Neural cell (in vitro differentiated cells): ENCODE measurements at regions not wholly inside any gene's neighbourhood (a gene's known extent, or its start where the extent isn't known, plus 50 kb on each side); places are given as distances from the start of the nearest gene placed in this dataset.

Source experiments
- H2AFZ ChIP-seq: fragments of 200-600, 300-800 bp; sonication (generic), shearing (Covaris generic); 2 replicates; pipeline ENCODE4 v1.6.0; 2014; ENCODE audit warnings: low read depth, mild to moderate bottlenecking, antibody characterized with exemption, low read length, moderate library complexity
- H3F3A ChIP-seq: fragments of 200-600 bp; shearing (Covaris generic); 2 replicates; pipeline ENCODE4 v1.6.1; 2016; ENCODE audit warnings: mild to moderate bottlenecking, moderate library complexity, mixed read lengths, antibody characterized with exemption, low read length; ENCODE audit not compliant: insufficient read depth, poor library complexity, severe bottlenecking
- H3K27ac ChIP-seq: fragments of 200-600, 300-800 bp; sonication (generic), shearing (Covaris generic); 2 replicates; pipeline ENCODE4 v1.5.1; 2014; ENCODE audit warnings: mild to moderate bottlenecking, low read length, moderate library complexity
- H3K27me3 ChIP-seq: fragments of 300-800, 200-600 bp; sonication (generic), shearing (Covaris generic); 2 replicates; pipeline ENCODE4 v1.6.0; 2014; ENCODE audit warnings: mild to moderate bottlenecking, low read depth, low read length, moderate library complexity; ENCODE audit not compliant: insufficient read depth
- H3K36me3 ChIP-seq: fragments of 300-800, 200-600 bp; sonication (generic), shearing (Covaris generic); 2 replicates; pipeline ENCODE4 v1.5.1; 2014; ENCODE audit warnings: mild to moderate bottlenecking, antibody characterized with exemption, low read length, moderate library complexity; ENCODE audit not compliant: insufficient read depth
- H3K4me2 ChIP-seq: fragments of 300-800, 200-600 bp; sonication (generic), shearing (Covaris generic); 2 replicates; pipeline ENCODE4 v1.6.0; 2014; ENCODE audit warnings: mild to moderate bottlenecking, low read length
- H3K4me3 ChIP-seq: fragments of 300-800, 200-600 bp; sonication (generic), shearing (Covaris generic); 2 replicates; pipeline ENCODE4 v1.5.1; 2014; ENCODE audit warnings: mild to moderate bottlenecking, low read length, moderate library complexity
- H3K79me2 ChIP-seq: fragments of 200-600 bp; shearing (Covaris generic); replicated peaks from 2 replicates; pipeline ENCODE4 v1.6.0; 2014; ENCODE audit warnings: mild to moderate bottlenecking, low read length, moderate library complexity; ENCODE audit not compliant: insufficient read depth
- H3K9ac ChIP-seq: fragments of 300-800, 200-600 bp; sonication (generic), shearing (Covaris generic); 2 replicates; pipeline ENCODE4 v1.6.1; 2016; ENCODE audit warnings: mild to moderate bottlenecking, low read length, mixed read lengths
- H3K9me2 ChIP-seq: fragments of 200-600 bp; shearing (Covaris generic); 2 replicates; pipeline ENCODE4 v1.6.1; 2016; ENCODE audit warnings: mild to moderate bottlenecking, low read length, mixed read lengths; ENCODE audit not compliant: insufficient read depth
- H3K9me3 ChIP-seq: fragments of 200-600, 300-800 bp; sonication (generic), shearing (Covaris generic); 2 replicates; pipeline ENCODE4 v1.6.1; 2016; ENCODE audit warnings: mild to moderate bottlenecking, mixed run types, low read length, moderate library complexity, mixed read lengths
- H4K20me1 ChIP-seq: fragments of 200-600 bp; shearing (Covaris generic); 2 replicates; pipeline ENCODE4 v1.6.1; 2016; ENCODE audit warnings: mild to moderate bottlenecking, mixed run types; ENCODE audit not compliant: insufficient read depth
- CTCF ChIP-seq: fragments of 450-650 bp; IDR thresholded peaks from 2 replicates; pipeline ENCODE4 v1.5.1; 2014; ENCODE audit warnings: antibody characterized with exemption, mild to moderate bottlenecking, moderate library complexity; ENCODE audit not compliant: poor library complexity, severe bottlenecking
- EP300 ChIP-seq: fragments of 450-650 bp; conservative IDR thresholded peaks from 2 replicates; pipeline ENCODE4 v1.6.1; 2014; ENCODE audit warnings: antibody characterized with exemption, mild to moderate bottlenecking, moderate library complexity; ENCODE audit not compliant: poor library complexity, severe bottlenecking
- EZH2 ChIP-seq: fragments of 200-600, 300-800 bp; shearing (Covaris generic), sonication (generic); IDR thresholded peaks from 2 replicates; pipeline ENCODE4 v1.6.1; 2014; ENCODE audit warnings: antibody characterized with exemption, low read length, borderline replicate concordance, mild to moderate bottlenecking; ENCODE audit not compliant: insufficient read depth, poor library complexity, severe bottlenecking
- MXI1 ChIP-seq: fragments of 450-650 bp; conservative IDR thresholded peaks from 2 replicates; pipeline ENCODE4 v1.6.1; 2014; ENCODE audit warnings: antibody characterized with exemption, mild to moderate bottlenecking; ENCODE audit not compliant: poor library complexity, severe bottlenecking
- POLR2AphosphoS5 ChIP-seq: IDR thresholded peaks from 2 replicates; pipeline ENCODE4 v1.6.1; 2012
- RAD21 ChIP-seq: fragments of 450-650 bp; conservative IDR thresholded peaks from 2 replicates; pipeline ENCODE4 v1.6.1; 2014; ENCODE audit warnings: antibody characterized with exemption, mild to moderate bottlenecking, moderate library complexity
- REST ChIP-seq: IDR thresholded peaks from 2 replicates; pipeline ENCODE4 v1.6.1; 2012; ENCODE audit warnings: borderline replicate concordance
- SMC3 ChIP-seq: fragments of 450-650 bp; conservative IDR thresholded peaks from 2 replicates; pipeline ENCODE4 v1.6.1; 2014; ENCODE audit warnings: antibody characterized with exemption, mild to moderate bottlenecking, moderate library complexity; ENCODE audit not compliant: poor library complexity
- TAF1 ChIP-seq: IDR thresholded peaks from 2 replicates; pipeline ENCODE4 v1.6.1; 2012; ENCODE audit warnings: low read depth

- no peak overlapping the region for H3K4me3 ChIP-seq
- no peak overlapping the region for H3K4me2 ChIP-seq
- H4K20me1 ChIP-seq = no peaks in the 10 kb centered on the region
- no peaks in the 10 kb centered on the region for H3K36me3 ChIP-seq
- H3K9me2 ChIP-seq = no peaks in the 10 kb centered on the region
- H3K27me3 ChIP-seq = no peaks in the 10 kb centered on the region
- no peaks in the 10 kb centered on the region for H3K79me2 ChIP-seq
- H3K27ac ChIP-seq = no peak overlapping the region
- H3F3A ChIP-seq = no peaks in the 10 kb centered on the region
- H3K9me3 ChIP-seq = no peaks in the 10 kb centered on the region
- no peak overlapping the region for H2AFZ ChIP-seq
- TF ChIP-seq CTCF (no peak), EP300 (no peak), REST (no peak), RAD21 (no peak), EZH2 (no peak), SMC3 (no peak), MXI1 (no peak), TAF1 (no peak), POLR2AphosphoS5 (no peak)
- no peak overlapping the region for H3K9ac ChIP-seq
Measured at GRCh38 chr4:189032606-189033338, 893.5 kb downstream of the TRIML1 start.

GRCh38 chr4:189033801-189034347 lies 894.6 kb downstream of the TRIML1 start:
- Histone ChIP-seq H3K27me3 (no peaks in the 10 kb centered on the region), H2AFZ (no peak overlapping the region), H3K27ac (no peak overlapping the region), H3K9me3 (no peaks in the 10 kb centered on the region), H3K9me2 (no peaks in the 10 kb centered on the region), H3K4me3 (no peak overlapping the region), H4K20me1 (no peaks in the 10 kb centered on the region), H3F3A (no peaks in the 10 kb centered on the region), H3K79me2 (no peaks in the 10 kb centered on the region), H3K9ac (no peak overlapping the region), H3K36me3 (no peaks in the 10 kb centered on the region), H3K4me2 (no peak overlapping the region)
- TF ChIP-seq EZH2 (no peak), REST (no peak), EP300 (no peak), CTCF (no peak), RAD21 (no peak), SMC3 (no peak), TAF1 (no peak), MXI1 (no peak), POLR2AphosphoS5 (no peak)
